Ishikawa (cell line): ENCODE measurements at regions not wholly inside any gene's neighbourhood (a gene's known extent, or its start where the extent isn't known, plus 50 kb on each side); places are given as distances from the start of the nearest gene placed in this dataset.

Experiments used
- EGR1 ChIP-seq: IDR thresholded peaks from 2 replicates; pipeline ENCODE4 v1.6.1; 2012
- EP300 ChIP-seq: IDR thresholded peaks from 2 replicates; pipeline ENCODE4 v1.6.1; 2012; ENCODE audit warnings: borderline replicate concordance
- TCF12 ChIP-seq: IDR thresholded peaks from 2 replicates; pipeline ENCODE4 v1.6.1; 2012; ENCODE audit warnings: low read depth
- TEAD4 ChIP-seq: IDR thresholded peaks from 2 replicates; pipeline ENCODE4 v1.6.1; 2012
- TF ChIP-seq, protein P1 (sequence below): IDR thresholded peaks from 2 replicates; pipeline ENCODE4 v1.6.1; 2012; ENCODE audit warnings: low read depth, mild to moderate bottlenecking

DNA sequence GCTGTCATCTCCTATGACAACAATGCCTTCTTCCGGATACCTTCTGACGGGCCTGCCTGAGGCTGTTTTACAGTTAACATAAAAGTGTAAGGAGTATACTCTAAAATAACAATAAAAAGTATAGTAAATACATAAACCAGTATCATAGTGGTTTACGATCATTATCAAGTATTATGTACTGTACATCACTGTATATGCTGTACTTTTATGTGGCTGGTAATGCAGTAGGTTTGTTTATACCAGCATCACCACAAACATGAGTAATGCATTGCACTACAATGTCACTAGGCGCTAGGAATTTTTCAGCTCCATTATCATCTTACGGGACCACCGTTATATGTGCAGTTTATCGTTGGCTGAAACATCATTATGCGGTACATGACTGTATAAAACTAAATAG is 76.5 kb downstream of the VEGFA start:
- no peak for TF ChIP-seq EGR1
- TF ChIP-seq EP300, result no peak
- TF ChIP-seq TEAD4, result no peak
- TF ChIP-seq, protein P1, sequence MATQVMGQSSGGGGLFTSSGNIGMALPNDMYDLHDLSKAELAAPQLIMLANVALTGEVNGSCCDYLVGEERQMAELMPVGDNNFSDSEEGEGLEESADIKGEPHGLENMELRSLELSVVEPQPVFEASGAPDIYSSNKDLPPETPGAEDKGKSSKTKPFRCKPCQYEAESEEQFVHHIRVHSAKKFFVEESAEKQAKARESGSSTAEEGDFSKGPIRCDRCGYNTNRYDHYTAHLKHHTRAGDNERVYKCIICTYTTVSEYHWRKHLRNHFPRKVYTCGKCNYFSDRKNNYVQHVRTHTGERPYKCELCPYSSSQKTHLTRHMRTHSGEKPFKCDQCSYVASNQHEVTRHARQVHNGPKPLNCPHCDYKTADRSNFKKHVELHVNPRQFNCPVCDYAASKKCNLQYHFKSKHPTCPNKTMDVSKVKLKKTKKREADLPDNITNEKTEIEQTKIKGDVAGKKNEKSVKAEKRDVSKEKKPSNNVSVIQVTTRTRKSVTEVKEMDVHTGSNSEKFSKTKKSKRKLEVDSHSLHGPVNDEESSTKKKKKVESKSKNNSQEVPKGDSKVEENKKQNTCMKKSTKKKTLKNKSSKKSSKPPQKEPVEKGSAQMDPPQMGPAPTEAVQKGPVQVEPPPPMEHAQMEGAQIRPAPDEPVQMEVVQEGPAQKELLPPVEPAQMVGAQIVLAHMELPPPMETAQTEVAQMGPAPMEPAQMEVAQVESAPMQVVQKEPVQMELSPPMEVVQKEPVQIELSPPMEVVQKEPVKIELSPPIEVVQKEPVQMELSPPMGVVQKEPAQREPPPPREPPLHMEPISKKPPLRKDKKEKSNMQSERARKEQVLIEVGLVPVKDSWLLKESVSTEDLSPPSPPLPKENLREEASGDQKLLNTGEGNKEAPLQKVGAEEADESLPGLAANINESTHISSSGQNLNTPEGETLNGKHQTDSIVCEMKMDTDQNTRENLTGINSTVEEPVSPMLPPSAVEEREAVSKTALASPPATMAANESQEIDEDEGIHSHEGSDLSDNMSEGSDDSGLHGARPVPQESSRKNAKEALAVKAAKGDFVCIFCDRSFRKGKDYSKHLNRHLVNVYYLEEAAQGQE, result no peak
- TF ChIP-seq TCF12, result no peak
